ENCODE measurements at regions not wholly inside any gene's neighbourhood (a gene's known extent, or its start where the extent isn't known, plus 50 kb on each side); places are given as distances from the start of the nearest gene placed in this dataset.
"Not testable (repeated sequence)": the region's sequence is repeated elsewhere in the genome, so short reads cannot be mapped to it uniquely, and the experiment has no call there.

GRCh38 chr4:175281894-175282293 lies 363.7 kb downstream of the ADAM29 start:
- DNase-seq (ENCODE audit: low spot score), result no peak

DNA sequence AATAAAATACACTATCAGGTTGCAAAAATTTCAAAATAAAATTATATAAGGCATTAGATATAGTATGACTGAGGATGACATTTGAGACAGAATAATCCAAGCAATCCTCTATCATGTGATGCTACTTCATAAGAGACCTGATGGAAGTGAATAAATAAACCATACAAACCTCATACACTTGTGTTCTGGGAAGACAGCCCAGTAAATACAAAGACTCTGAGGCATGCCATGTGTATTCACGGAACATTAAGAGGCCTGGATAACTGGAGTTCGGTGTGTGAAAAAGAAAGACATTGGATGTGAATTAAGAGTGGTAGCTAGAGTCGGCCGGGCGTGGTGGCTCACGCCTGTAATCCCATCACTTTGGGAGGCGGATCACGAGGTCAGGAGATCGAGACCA lies 364.2 kb downstream of the ADAM29 start:
- DNase-seq (ENCODE audit: low spot score), result no peak

DNA sequence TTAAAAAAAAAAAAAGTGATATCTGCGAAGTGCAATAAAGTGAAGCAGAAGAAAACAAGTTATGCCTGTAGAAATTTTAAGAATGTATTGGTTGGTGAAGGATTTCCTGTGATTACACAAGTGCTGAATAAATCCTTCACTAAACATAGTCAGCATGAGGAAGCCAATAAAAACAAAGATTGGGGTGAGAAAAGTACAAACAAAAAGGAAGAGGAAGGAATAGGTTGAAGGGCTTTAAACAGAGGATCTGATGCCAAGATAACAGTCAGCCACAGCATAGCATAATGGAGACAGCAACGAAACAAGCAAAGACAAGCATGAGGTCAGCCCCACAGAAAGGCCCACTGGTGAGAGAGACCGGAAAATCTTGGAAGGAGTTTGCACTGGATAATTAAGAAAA lies 372.2 kb downstream of the ADAM29 start:
- DNase-seq (ENCODE audit: low spot score), result no peak

DNA sequence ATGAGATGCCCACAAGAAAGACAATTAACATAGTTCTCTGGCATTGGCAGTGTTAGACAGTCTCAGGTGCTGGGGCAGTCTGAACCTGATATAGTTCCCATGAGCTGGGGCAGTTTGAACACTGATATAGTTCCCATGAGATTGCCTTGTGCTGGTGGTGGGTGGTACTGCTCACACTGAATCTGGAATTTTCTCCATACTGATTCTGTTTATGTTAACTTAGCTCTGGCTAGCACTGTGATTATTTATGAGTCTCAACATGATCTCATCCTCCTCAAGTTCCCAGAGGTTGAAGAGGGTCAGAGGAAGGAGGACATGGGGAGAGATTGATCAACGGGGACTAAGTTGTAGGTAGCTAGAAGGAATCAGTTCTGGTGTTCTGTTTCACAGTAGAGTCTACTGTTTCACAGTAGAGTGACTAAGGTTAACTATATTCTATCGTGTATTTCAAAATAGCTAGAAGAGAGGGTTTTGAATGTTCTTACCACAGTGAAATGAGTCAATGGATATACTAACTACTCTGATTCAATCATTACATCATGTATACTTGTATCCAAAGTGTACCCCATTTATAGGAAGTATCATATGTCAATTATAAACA lies 379.9 kb downstream of the ADAM29 start:
- no peak for DNase-seq (ENCODE audit: low spot score)

GRCh38 chr4:175306436-175306835 lies 388.3 kb downstream of the ADAM29 start:
- no peak for DNase-seq (ENCODE audit: low spot score)

GRCh38 chr4:175307326-175307725 lies 389.2 kb downstream of the ADAM29 start:
- no peak for DNase-seq (ENCODE audit: low spot score)

DNA sequence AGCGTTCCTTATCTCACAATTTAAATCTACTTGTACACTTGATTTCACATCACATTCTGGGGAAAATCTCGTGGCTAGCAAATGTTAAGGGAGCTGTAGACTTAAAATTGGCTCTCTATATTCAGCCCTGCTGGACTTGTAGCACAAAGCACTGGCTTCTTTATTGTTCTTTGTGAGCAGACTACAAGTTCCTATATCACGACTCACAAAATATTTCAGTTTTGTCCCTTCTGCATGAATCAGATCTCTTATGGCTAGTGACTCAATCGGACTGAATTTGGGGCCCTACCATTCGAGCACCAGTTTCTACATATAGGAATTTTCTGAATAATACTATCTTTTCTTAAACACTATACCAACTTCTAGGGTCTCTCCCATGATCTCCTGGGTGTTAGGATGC lies 390.1 kb downstream of the ADAM29 start:
- DNase-seq (ENCODE audit: low spot score), result peak; percentile 68

GRCh38 chr4:175309041-175309440 lies 390.9 kb downstream of the ADAM29 start:
- no peak for DNase-seq (ENCODE audit: low spot score)

DNA sequence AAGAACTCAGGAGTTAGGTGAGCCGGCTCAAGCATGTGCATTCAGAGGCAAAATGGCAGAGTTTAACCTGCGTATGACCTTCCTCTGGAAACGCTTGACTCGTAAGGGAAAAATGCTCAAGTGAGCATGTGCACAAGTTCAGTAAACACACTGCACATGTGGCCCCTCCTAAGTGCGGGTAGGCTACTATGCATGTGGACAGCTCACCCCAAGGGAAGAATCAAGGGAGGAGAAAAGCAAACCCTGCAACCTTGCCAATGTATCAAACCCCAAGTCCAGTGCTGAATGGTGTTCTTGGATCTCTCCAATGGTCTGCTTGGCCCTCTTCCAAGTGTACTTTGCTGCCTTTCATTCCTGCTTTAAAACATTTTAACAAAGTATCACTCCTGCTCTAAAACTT lies 407.1 kb downstream of the ADAM29 start:
- no peak for DNase-seq (ENCODE audit: low spot score)

- no peak for DNase-seq (ENCODE audit: low spot score)
These were observed 408.6 kb downstream of the ADAM29 start for GRCh38 chr4:175326796-175327195.

- no peak for DNase-seq (ENCODE audit: low spot score)
These were observed 412.1 kb downstream of the ADAM29 start for GRCh38 chr4:175330236-175330635.

- no peak for DNase-seq (ENCODE audit: low spot score)
These were observed 412.5 kb downstream of the ADAM29 start for GRCh38 chr4:175330652-175331051.

GRCh38 chr4:175335331-175335730 lies 417.2 kb downstream of the ADAM29 start:
- DNase-seq (ENCODE audit: low spot score), result no peak

- not testable (repeated sequence) for DNase-seq (ENCODE audit: low spot score)
These were observed 418.4 kb downstream of the ADAM29 start for GRCh38 chr4:175336570-175336969.

GRCh38 chr4:175339100-175339707 lies 421.0 kb downstream of the ADAM29 start:
- no peak for DNase-seq (ENCODE audit: low spot score)

DNA sequence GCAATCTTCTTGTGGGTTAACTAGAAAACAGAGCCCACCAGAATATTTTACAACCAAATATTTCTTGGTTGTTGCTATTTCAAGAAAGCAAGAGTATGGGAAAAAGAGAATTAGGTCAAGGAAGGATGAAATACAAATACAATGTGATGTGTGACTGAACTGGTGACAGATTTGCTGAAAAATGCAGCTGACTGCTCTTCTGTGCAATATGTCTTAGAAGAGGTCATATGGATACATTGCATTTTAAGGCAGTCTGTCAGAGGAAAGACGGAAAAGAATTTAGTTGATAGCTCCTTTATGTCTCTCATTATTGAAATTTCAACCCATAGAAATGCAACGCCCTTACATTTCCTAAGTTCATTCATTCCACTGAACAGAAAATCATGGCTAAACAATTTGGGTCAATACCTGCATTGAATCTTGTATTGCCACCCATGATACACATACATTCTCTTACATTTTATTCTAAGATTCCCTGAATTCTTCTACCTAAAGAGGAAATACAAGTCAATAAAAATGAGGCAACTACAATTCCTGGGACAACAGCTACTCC lies 423.1 kb downstream of the ADAM29 start:
- no peak for DNase-seq (ENCODE audit: low spot score)

DNA sequence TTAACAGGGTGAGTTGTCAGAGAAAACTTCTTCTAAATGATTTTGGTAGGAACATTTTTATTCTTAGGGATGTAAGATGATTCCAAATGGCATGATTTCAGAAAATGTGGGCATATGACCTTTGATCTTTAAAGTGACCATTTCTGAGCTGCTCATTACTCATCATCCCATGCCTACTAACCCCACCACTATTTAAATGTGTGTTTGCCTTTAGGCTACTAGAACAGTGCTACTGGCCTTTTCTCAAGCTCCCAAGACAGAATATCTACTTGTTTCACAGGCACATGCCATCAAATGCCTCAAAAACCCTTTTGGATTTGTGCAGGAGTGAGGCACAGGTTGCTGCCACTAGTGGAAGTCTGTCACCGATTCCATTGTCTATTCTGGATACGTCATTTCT lies 428.2 kb downstream of the ADAM29 start:
- DNase-seq (ENCODE audit: low spot score), result no peak

- no peak for DNase-seq (ENCODE audit: low spot score)
These were observed 432.1 kb downstream of the ADAM29 start for GRCh38 chr4:175350246-175350645.

- no peak for DNase-seq (ENCODE audit: low spot score)
These were observed 433.3 kb downstream of the ADAM29 start for GRCh38 chr4:175351473-175351872.

DNA sequence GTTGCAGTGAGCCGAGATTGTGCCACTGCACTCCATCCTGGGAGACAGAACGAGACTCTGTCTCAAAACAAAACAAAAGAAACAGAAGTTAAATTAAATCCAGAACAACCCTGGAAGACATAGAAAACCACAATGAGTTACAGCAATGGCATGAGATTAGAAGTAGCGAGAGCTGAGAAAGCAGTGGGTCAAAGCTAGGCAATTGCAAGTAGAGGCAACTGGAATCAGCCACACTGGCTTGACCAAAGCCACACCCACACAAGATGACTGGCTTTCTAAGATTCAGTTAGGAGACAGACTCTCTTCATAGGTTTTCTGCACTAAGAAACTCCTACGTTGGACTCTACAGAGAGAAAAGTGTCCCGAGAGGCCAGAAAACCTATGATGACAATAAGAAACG lies 443.0 kb downstream of the GPM6A start:
- DNase-seq (ENCODE audit: low spot score), result no peak

- DNase-seq (ENCODE audit: low spot score), result no peak
These were observed 441.0 kb downstream of the GPM6A start for GRCh38 chr4:175371091-175371490.

DNA sequence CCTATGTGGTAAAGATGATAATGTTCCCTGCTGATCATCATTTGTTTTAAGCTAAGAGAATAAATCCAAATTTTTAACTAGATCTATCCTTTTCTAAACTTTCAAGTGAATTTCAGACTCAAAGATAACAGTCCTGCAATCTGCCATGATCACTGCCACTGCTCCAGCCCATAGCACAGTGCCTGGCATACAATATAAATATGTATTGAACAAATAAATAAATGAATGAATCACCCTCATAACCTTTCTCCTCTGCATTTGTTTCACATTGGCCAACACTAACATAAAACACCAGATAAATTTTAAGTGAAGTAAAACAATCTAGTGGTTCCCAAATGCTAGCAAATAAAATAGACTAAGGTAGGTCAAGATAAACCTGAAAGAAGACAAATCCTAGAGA lies 439.0 kb downstream of the GPM6A start:
- no peak for DNase-seq (ENCODE audit: low spot score)

DNA sequence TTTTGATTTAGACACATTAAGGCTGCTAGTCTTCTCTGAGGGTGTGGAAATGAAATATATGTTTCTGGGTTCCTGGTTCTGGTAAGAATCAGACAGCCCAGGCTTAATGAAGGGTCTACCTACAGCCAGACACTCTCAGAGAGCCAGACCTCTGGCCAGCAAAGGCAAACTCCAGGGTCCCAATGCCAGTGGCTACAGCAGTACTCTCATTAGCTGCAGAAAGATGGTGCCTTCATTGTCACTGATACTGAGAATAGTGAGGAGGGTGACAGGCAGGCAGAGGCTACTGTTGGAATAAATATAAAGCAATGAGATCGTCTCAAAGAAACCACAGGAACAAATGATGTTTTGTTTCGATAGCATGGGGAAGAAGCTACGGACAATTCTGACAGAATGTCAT lies 437.6 kb downstream of the GPM6A start:
- no peak for DNase-seq (ENCODE audit: low spot score)

Measured in kidney capillary endothelial cell (primary cell).